ENCODE measurements at regions not wholly inside any gene's neighbourhood (a gene's known extent, or its start where the extent isn't known, plus 50 kb on each side); places are given as distances from the start of the nearest gene placed in this dataset.

GRCh38 chr2:123195957-123196356 is 829.1 kb upstream of the CNTNAP5 start:
- TF ChIP-seq CTCF (IDR thresholded peaks at IDR 0.05) (no peak), POLR2A (IDR thresholded peaks at IDR 0.05) (no peak)

Data from gastroesophageal sphincter (tissue), 3 donors.